ENCODE measurements at regions not wholly inside any gene's neighbourhood (a gene's known extent, or its start where the extent isn't known, plus 50 kb on each side); places are given as distances from the start of the nearest gene placed in this dataset.

- H3K4me3 ChIP-seq = no peak overlapping the region
- H3K4me1 ChIP-seq = no peaks in the 10 kb centered on the region
- H3K27me3 ChIP-seq (ENCODE audit: low read depth) = no peaks in the 10 kb centered on the region
- intact Hi-C loops (cut with DNase I) = no loop called here
- ATAC-seq (no peak), DNase-seq (no peak)
- H3K36me3 ChIP-seq = no peaks in the 10 kb centered on the region
- TF ChIP-seq CTCF (IDR thresholded peaks at IDR 0.05) = no peak
- H3K27ac ChIP-seq = no peak overlapping the region
- H3K9me3 ChIP-seq = no peaks in the 10 kb centered on the region
These were observed 468.1 kb upstream of the NOVA1 start for GRCh38 chr14:27065886-27066285.

GRCh38 chr14:27067961-27068360, 470.1 kb upstream of the NOVA1 start:
- Histone ChIP-seq H3K27ac (no peak overlapping the region), H3K36me3 (no peaks in the 10 kb centered on the region), H3K4me1 (no peaks in the 10 kb centered on the region), H3K4me3 (no peak overlapping the region), H3K27me3 (ENCODE audit: low read depth) (no peaks in the 10 kb centered on the region), H3K9me3 (no peaks in the 10 kb centered on the region)
- intact Hi-C loops (cut with DNase I) = no loop called here
- ATAC-seq = no peak
- TF ChIP-seq CTCF (IDR thresholded peaks at IDR 0.05) = no peak
- DNase-seq = no peak

- ATAC-seq = no peak
These were observed 474.8 kb upstream of the NOVA1 start for GRCh38 chr14:27072589-27072988.

GRCh38 chr14:27075503-27075902, 477.7 kb upstream of the NOVA1 start:
- no peak for DNase-seq

More at GRCh38 chr14:27072589-27072988, 474.8 kb upstream of the NOVA1 start:
- TF ChIP-seq CTCF (IDR thresholded peaks at IDR 0.05) = no peak
- Histone ChIP-seq H3K9me3 (no peaks in the 10 kb centered on the region), H3K27me3 (ENCODE audit: low read depth) (no peaks in the 10 kb centered on the region), H3K27ac (no peak overlapping the region), H3K4me3 (no peak overlapping the region), H3K36me3 (no peaks in the 10 kb centered on the region), H3K4me1 (no peaks in the 10 kb centered on the region)
- intact Hi-C loops (cut with DNase I) = no loop called here
- DNase-seq = no peak

GRCh38 chr14:27077214-27077613, 479.4 kb upstream of the NOVA1 start:
- no peak for TF ChIP-seq CTCF (IDR thresholded peaks at IDR 0.05)
- Histone ChIP-seq H3K27ac (no peak overlapping the region), H3K27me3 (ENCODE audit: low read depth) (no peaks in the 10 kb centered on the region), H3K36me3 (no peaks in the 10 kb centered on the region), H3K9me3 (no peaks in the 10 kb centered on the region), H3K4me3 (no peak overlapping the region), H3K4me1 (no peaks in the 10 kb centered on the region)
- intact Hi-C loops (cut with DNase I) = no loop called here
- DNase-seq (no peak), ATAC-seq (peak in 1 of 2 donors; percentile 15)

More at GRCh38 chr14:27075503-27075902, 477.7 kb upstream of the NOVA1 start:
- intact Hi-C loops (cut with DNase I) = no loop called here
- Histone ChIP-seq H3K27ac (no peak overlapping the region), H3K4me3 (no peak overlapping the region), H3K27me3 (ENCODE audit: low read depth) (no peaks in the 10 kb centered on the region), H3K36me3 (no peaks in the 10 kb centered on the region), H3K4me1 (no peaks in the 10 kb centered on the region), H3K9me3 (no peaks in the 10 kb centered on the region)
- no peak for ATAC-seq
- no peak for TF ChIP-seq CTCF (IDR thresholded peaks at IDR 0.05)

GRCh38 chr14:27077710-27078109, 479.9 kb upstream of the NOVA1 start:
- H3K27ac ChIP-seq = no peak overlapping the region
- no peaks in the 10 kb centered on the region for H3K36me3 ChIP-seq
- H3K9me3 ChIP-seq = no peaks in the 10 kb centered on the region
- no peaks in the 10 kb centered on the region for H3K4me1 ChIP-seq
- no peak for DNase-seq
- intact Hi-C loops (cut with DNase I) = no loop called here
- H3K4me3 ChIP-seq = no peak overlapping the region
- H3K27me3 ChIP-seq (ENCODE audit: low read depth) = no peaks in the 10 kb centered on the region
- TF ChIP-seq CTCF (IDR thresholded peaks at IDR 0.05) = no peak
- no peak for ATAC-seq
